SK-N-MC (cell line): ENCODE measurements at regions not wholly inside any gene's neighbourhood (a gene's known extent, or its start where the extent isn't known, plus 50 kb on each side); places are given as distances from the start of the nearest gene placed in this dataset.

ENCODE experiments used
- DNase-seq: peaks from one replicate; pipeline ENCODE4 v3.0.0-alpha.2; 2011; ENCODE audit warnings: low read depth, low spot score
- H3K27ac ChIP-seq: fragments of 200-600 bp; sonication (generic); 2 replicates; pipeline ENCODE4 v1.5.1; 2016; ENCODE audit warnings: mixed run types
- H3K36me3 ChIP-seq: fragments of 200-600 bp; sonication (generic); 2 replicates; pipeline ENCODE4 v1.6.1; 2017; ENCODE audit warnings: antibody characterized with exemption, low read length, mixed read lengths; ENCODE audit not compliant: insufficient read depth
- H3K4me3 ChIP-seq: fragments of 200-600 bp; sonication (generic); 2 replicates; pipeline ENCODE4 v1.5.1; 2016
- H3K9ac ChIP-seq: fragments of 200-600 bp; sonication (generic); 2 replicates; pipeline ENCODE4 v1.8.0; 2017; ENCODE audit warnings: mixed run types, mixed read lengths; ENCODE audit not compliant: insufficient read length
- H3K9me3 ChIP-seq: fragments of 200-600 bp; sonication (generic); 2 replicates; pipeline ENCODE4 v1.6.1; 2017; ENCODE audit warnings: low read depth, mild to moderate bottlenecking, antibody characterized with exemption, low read length, moderate library complexity, mixed read lengths
- EZH2 ChIP-seq: fragments of 200-600 bp; sonication (generic); IDR thresholded peaks from one replicate; pipeline ENCODE4 v1.6.1; 2017; ENCODE audit warnings: antibody characterized with exemption
- FOXP2 ChIP-seq: optimal IDR thresholded peaks from 2 replicates; pipeline ENCODE3; 2011; ENCODE audit warnings: mild to moderate bottlenecking, moderate library complexity; ENCODE audit not compliant: insufficient read depth; ENCODE audit errors: extremely low read length, control extremely low read depth
- POLR2AphosphoS5 ChIP-seq: IDR thresholded peaks from 2 replicates; pipeline ENCODE4 v1.6.1; 2012; ENCODE audit warnings: mild to moderate bottlenecking, low read depth, low read length, borderline replicate concordance

GRCh38 chr5:29811914-29812679, 1381.4 kb upstream of the CDH6 start:
- no peak overlapping the region for H3K4me3 ChIP-seq
- H3K9ac ChIP-seq = no peak overlapping the region
- TF ChIP-seq EZH2 (no peak), POLR2AphosphoS5 (no peak), FOXP2 (no peak)
- H3K27ac ChIP-seq = peak overlapping the region; percentile 74
- H3K9me3 ChIP-seq = no peaks in the 10 kb centered on the region
- H3K36me3 ChIP-seq = no peaks in the 10 kb centered on the region
- no peak for DNase-seq

GRCh38 chr5:29805804-29806203, 1387.7 kb upstream of the CDH6 start:
- Histone ChIP-seq H3K27ac (no peak overlapping the region), H3K36me3 (no peaks in the 10 kb centered on the region), H3K4me3 (no peak overlapping the region), H3K9me3 (no peaks in the 10 kb centered on the region), H3K9ac (no peak overlapping the region)
- no peak for TF ChIP-seq FOXP2
- no peak for TF ChIP-seq POLR2AphosphoS5
- no peak for TF ChIP-seq EZH2
- no peak for DNase-seq

- TF ChIP-seq EZH2 = no peak
- no peak for TF ChIP-seq POLR2AphosphoS5
- no peak for TF ChIP-seq FOXP2
- Histone ChIP-seq H3K9me3 (no peaks in the 10 kb centered on the region), H3K9ac (no peak overlapping the region), H3K4me3 (no peak overlapping the region), H3K36me3 (no peaks in the 10 kb centered on the region), H3K27ac (no peak overlapping the region)
- DNase-seq = no peak
Observed at GRCh38 chr5:29800752-29801151, 1392.7 kb upstream of the CDH6 start.

GRCh38 chr5:29796013-29796412, 1397.5 kb upstream of the CDH6 start:
- H3K36me3 ChIP-seq = no peaks in the 10 kb centered on the region
- peak overlapping the region; percentile 35; the same call in 1 of the 2 replicates for H3K27ac ChIP-seq
- no peak overlapping the region for H3K9ac ChIP-seq
- no peak for DNase-seq
- H3K4me3 ChIP-seq = no peak overlapping the region
- no peaks in the 10 kb centered on the region for H3K9me3 ChIP-seq
- TF ChIP-seq EZH2 (no peak), POLR2AphosphoS5 (no peak), FOXP2 (no peak)

- no peak for TF ChIP-seq FOXP2
- no peak for TF ChIP-seq EZH2
- TF ChIP-seq POLR2AphosphoS5 = no peak
- Histone ChIP-seq H3K9ac (no peak overlapping the region), H3K4me3 (no peak overlapping the region), H3K27ac (no peak overlapping the region), H3K36me3 (no peaks in the 10 kb centered on the region), H3K9me3 (no peaks in the 10 kb centered on the region)
- DNase-seq = no peak
Observed at GRCh38 chr5:29795096-29795652, 1398.3 kb upstream of the CDH6 start.

GRCh38 chr5:29794141-29794787, 1399.2 kb upstream of the CDH6 start:
- no peaks in the 10 kb centered on the region for H3K36me3 ChIP-seq
- no peak overlapping the region for H3K27ac ChIP-seq
- H3K4me3 ChIP-seq = no peak overlapping the region
- H3K9me3 ChIP-seq = no peaks in the 10 kb centered on the region
- no peak for TF ChIP-seq FOXP2
- no peak for TF ChIP-seq POLR2AphosphoS5
- TF ChIP-seq EZH2 = no peak
- DNase-seq = no peak
- H3K9ac ChIP-seq = no peak overlapping the region

GRCh38 chr5:29790281-29790680, 1403.2 kb upstream of the CDH6 start:
- no peaks in the 10 kb centered on the region for H3K9me3 ChIP-seq
- no peak overlapping the region for H3K27ac ChIP-seq
- H3K4me3 ChIP-seq = no peak overlapping the region
- H3K9ac ChIP-seq = no peak overlapping the region
- no peak for DNase-seq
- no peak for TF ChIP-seq POLR2AphosphoS5
- TF ChIP-seq EZH2 = no peak
- no peak for TF ChIP-seq FOXP2
- no peaks in the 10 kb centered on the region for H3K36me3 ChIP-seq

GRCh38 chr5:29780401-29780800, 1413.1 kb upstream of the CDH6 start:
- no peak for TF ChIP-seq POLR2AphosphoS5
- TF ChIP-seq FOXP2 = no peak
- TF ChIP-seq EZH2 = no peak
- Histone ChIP-seq H3K4me3 (no peak overlapping the region), H3K36me3 (no peaks in the 10 kb centered on the region), H3K9ac (no peak overlapping the region), H3K9me3 (no peaks in the 10 kb centered on the region), H3K27ac (no peak overlapping the region)
- DNase-seq = no peak
